Lower lobe of right lung (tissue), 2 donors: ENCODE measurements at regions not wholly inside any gene's neighbourhood (a gene's known extent, or its start where the extent isn't known, plus 50 kb on each side); places are given as distances from the start of the nearest gene placed in this dataset.
A peak's percentile ranks its signal among the peaks of the same experiment; 100 is the strongest.

ENCODE experiments used
- ATAC-seq, 2 donors: fragments of 200-7000 bp; cut with Tn5 transposase; one replicate each; pipeline ENCODE4 v1.9.1; 2020 to 2022; ENCODE audit warnings: mild to moderate bottlenecking in 2 of 2, moderate library complexity in 2 of 2
- DNase-seq: peaks from one replicate; pipeline ENCODE4 v3.0.0-alpha.2; 2020
- H3K27ac ChIP-seq: fragments of 200-600 bp; one replicate; pipeline ENCODE4 v1.8.0; 2022
- H3K27me3 ChIP-seq: fragments of 200-600 bp; one replicate; pipeline ENCODE4 v1.8.0; 2022; ENCODE audit warnings: low read depth
- H3K36me3 ChIP-seq: fragments of 200-600 bp; one replicate; pipeline ENCODE4 v1.8.0; 2022; ENCODE audit warnings: mild to moderate bottlenecking
- H3K4me1 ChIP-seq: fragments of 200-600 bp; one replicate; pipeline ENCODE4 v1.8.0; 2022
- H3K4me3 ChIP-seq: fragments of 200-600 bp; one replicate; pipeline ENCODE4 v1.8.0; 2022; ENCODE audit warnings: mild to moderate bottlenecking
- H3K9me3 ChIP-seq: fragments of 200-600 bp; one replicate; pipeline ENCODE4 v1.8.0; 2022
- intact Hi-C: fragments of 100-400 bp; cut with DNase I; formaldehyde crosslinking; loops from one replicate; pipeline ENCODE4 v1.11.0; 2022
- TF ChIP-seq, protein P1 (sequence below): fragments of 200-600 bp; IDR thresholded peaks from one replicate; pipeline ENCODE4 v1.8.0; 2022; ENCODE audit warnings: antibody characterized with exemption, mild to moderate bottlenecking
- donor health status: DM: no; HTN: yes; CAD: no; lungs with severe emphysema.

DNA sequence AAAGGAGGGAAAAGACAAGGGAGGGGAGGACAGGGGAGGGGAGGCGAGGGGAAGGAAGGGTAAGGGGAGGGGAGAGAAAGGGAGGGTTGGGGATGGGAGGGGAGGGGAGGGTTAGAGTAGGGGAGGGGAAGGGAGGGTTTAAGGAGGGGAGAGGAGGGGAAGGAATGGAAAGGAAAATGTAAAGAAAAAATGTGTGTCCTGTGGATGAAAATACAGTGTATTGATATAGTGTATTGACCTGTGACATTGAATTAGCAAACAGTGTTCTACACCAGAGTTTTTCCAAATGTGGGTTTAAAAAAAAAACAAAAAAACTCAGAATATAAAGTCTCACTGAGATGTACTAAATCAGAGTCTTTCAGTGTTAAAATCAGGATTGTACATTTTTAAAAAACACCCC, 1279.8 kb upstream of the ADGRL2 start:
- no peak overlapping the region for H3K4me3 ChIP-seq
- intact Hi-C loops = no loop called here
- no peaks in the 10 kb centered on the region for H3K36me3 ChIP-seq
- no peak overlapping the region for H3K27ac ChIP-seq
- TF ChIP-seq, protein P1, sequence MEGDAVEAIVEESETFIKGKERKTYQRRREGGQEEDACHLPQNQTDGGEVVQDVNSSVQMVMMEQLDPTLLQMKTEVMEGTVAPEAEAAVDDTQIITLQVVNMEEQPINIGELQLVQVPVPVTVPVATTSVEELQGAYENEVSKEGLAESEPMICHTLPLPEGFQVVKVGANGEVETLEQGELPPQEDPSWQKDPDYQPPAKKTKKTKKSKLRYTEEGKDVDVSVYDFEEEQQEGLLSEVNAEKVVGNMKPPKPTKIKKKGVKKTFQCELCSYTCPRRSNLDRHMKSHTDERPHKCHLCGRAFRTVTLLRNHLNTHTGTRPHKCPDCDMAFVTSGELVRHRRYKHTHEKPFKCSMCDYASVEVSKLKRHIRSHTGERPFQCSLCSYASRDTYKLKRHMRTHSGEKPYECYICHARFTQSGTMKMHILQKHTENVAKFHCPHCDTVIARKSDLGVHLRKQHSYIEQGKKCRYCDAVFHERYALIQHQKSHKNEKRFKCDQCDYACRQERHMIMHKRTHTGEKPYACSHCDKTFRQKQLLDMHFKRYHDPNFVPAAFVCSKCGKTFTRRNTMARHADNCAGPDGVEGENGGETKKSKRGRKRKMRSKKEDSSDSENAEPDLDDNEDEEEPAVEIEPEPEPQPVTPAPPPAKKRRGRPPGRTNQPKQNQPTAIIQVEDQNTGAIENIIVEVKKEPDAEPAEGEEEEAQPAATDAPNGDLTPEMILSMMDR = no peak
- H3K4me1 ChIP-seq = no peaks in the 10 kb centered on the region
- ATAC-seq (no peak), DNase-seq (no peak)
- H3K27me3 ChIP-seq = no peaks in the 10 kb centered on the region
- no peaks in the 10 kb centered on the region for H3K9me3 ChIP-seq

DNA sequence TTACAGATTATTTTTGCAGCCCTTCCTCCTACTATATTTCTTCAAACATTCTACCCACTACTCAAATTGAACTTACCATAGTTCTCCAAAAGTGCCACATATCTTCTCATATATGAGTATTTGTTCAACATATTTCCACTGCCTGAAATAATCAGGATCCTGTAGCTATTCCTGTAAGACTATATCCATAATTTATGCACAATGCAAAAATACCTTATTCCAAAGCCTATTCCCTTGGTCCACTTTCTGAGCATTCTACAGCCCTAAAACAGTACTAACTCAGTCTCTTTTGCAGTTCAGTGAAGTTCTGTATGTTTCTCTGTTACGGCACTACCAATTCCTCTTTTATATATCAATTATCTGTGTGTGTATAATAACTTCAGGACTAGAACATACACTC, 1283.7 kb upstream of the ADGRL2 start:
- no peak for DNase-seq
- TF ChIP-seq, protein P1 = no peak
- Histone ChIP-seq H3K4me3 (no peak overlapping the region), H3K36me3 (no peaks in the 10 kb centered on the region), H3K9me3 (no peaks in the 10 kb centered on the region), H3K27me3 (no peaks in the 10 kb centered on the region), H3K4me1 (no peaks in the 10 kb centered on the region), H3K27ac (no peak overlapping the region)
- ATAC-seq = no peak
- intact Hi-C loops = no loop called here

DNA sequence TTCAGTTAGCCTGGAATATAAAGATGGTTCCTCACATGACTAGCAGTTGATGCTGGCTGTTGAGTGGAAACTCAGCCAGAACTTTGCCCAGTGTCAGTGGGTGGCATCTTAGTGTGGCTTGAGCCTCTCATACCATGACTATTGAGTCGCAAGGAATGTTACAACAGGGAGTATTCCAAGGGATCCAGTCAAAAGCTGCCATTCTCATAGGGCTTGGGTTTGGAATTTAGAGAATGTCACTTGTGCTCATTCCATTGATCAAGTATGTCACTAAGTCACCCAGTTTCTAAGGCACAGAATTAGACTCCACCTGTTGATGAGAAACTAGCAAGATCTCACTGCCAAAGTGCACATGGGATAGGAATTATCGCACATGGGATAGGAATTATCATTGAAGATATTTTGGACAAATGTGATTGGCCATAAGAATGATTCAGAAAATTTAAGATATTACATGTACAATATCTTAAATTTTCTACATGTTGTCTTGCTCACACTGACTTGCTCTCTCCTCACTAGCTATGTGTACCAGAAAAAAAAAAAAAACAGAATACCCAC, 1290.7 kb upstream of the ADGRL2 start:
- Histone ChIP-seq H3K27me3 (no peaks in the 10 kb centered on the region), H3K27ac (no peak overlapping the region), H3K36me3 (no peaks in the 10 kb centered on the region), H3K9me3 (no peaks in the 10 kb centered on the region), H3K4me3 (no peak overlapping the region), H3K4me1 (no peaks in the 10 kb centered on the region)
- ATAC-seq = no peak
- no peak for DNase-seq
- TF ChIP-seq, protein P1 = no peak
- intact Hi-C loops = no loop called here

DNA sequence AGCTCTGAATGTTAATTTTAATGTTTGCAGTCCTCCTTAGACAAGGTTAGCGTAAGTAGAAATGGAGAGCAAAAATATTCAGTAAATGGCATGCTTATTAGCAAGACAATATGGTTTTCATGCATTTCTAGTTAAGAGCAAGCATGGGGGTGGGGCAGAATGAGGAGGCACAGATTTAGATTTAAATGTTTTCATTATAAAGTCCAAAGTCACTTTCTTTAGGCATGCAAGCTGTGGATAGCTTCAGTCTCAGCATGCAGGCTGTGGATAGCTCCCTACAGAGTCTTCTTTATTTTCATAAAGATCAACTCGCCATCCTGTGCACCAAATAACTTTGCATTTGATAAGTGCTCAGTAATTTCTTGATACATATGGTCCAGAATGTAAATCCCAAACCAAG, 1294.5 kb upstream of the ADGRL2 start:
- no peaks in the 10 kb centered on the region for H3K4me1 ChIP-seq
- no peak overlapping the region for H3K4me3 ChIP-seq
- no peak for DNase-seq
- H3K27ac ChIP-seq = no peak overlapping the region
- intact Hi-C loops = no loop called here
- no peaks in the 10 kb centered on the region for H3K9me3 ChIP-seq
- TF ChIP-seq, protein P1 = no peak
- ATAC-seq = no peak
- no peaks in the 10 kb centered on the region for H3K36me3 ChIP-seq
- H3K27me3 ChIP-seq = no peaks in the 10 kb centered on the region

DNA sequence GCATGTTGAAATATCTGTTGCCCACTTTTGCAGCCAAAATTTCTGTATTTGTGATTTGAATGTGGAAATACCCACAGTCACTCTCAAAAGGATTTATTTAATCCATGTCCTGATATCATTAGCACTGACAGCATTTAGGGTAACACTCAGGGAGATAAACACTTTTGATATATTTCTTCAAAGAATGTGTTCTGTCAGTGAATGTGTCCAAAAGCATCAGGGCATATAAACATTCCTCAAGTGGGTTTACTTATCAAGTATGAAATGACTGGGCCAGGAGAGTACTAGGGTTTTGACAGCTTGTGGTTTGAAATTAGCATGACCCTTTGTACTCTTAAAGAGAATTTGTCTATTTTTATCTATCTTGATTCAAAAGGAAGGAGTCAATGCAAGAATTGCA, 1302.1 kb upstream of the ADGRL2 start:
- intact Hi-C loops = no loop called here
- DNase-seq (no peak), ATAC-seq (peak in 1 of 2 donors; percentile 51)
- H3K4me1 ChIP-seq = no peaks in the 10 kb centered on the region
- H3K27ac ChIP-seq = no peak overlapping the region
- H3K9me3 ChIP-seq = no peaks in the 10 kb centered on the region
- no peaks in the 10 kb centered on the region for H3K27me3 ChIP-seq
- H3K36me3 ChIP-seq = no peaks in the 10 kb centered on the region
- TF ChIP-seq, protein P1 = no peak
- no peak overlapping the region for H3K4me3 ChIP-seq

DNA sequence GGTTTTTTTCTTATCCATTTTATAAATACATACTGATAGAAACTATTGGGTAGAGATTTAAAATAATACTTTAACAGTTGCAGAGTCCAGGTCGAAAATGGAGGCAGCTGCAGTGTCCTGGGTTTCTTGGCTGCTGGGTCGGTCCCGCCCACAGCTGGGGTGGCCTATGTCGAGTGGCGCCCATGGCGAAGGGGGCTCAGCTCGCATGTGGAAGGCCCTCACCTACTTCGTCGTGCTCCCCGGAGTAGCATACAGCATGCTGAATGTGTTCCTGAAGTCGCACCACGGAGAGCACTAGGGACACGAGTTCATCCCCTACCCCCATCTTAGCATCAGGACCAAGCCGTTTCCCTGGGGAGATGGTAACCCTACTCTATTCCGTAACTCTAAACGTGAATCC, 1304.9 kb upstream of the ADGRL2 start:
- intact Hi-C loops = no loop called here
- DNase-seq (no peak), ATAC-seq (no peak)

More for the DNA sequence above, 1304.9 kb upstream of the ADGRL2 start:
- H3K9me3 ChIP-seq = no peaks in the 10 kb centered on the region
- no peak overlapping the region for H3K4me3 ChIP-seq
- H3K4me1 ChIP-seq = no peaks in the 10 kb centered on the region
- H3K36me3 ChIP-seq = no peaks in the 10 kb centered on the region
- no peaks in the 10 kb centered on the region for H3K27me3 ChIP-seq
- no peak overlapping the region for H3K27ac ChIP-seq
- TF ChIP-seq, protein P1 = no peak
